ENCODE measurements at regions not wholly inside any gene's neighbourhood (a gene's known extent, or its start where the extent isn't known, plus 50 kb on each side); places are given as distances from the start of the nearest gene placed in this dataset.

- TF ChIP-seq ZNF311 (tag by site-specific recombination; IDR thresholded peaks at IDR 0.05; ENCODE audit: borderline replicate concordance) (no peak), ZIC2 (tag by site-specific recombination; IDR thresholded peaks at IDR 0.05) (no peak), ZSCAN18 (tag by site-specific recombination; IDR thresholded peaks at IDR 0.05) (no peak), ZNF391 (tag by site-specific recombination; IDR thresholded peaks at IDR 0.05; ENCODE audit: borderline replicate concordance, low read depth) (no peak), ZXDB (tag by site-specific recombination; IDR thresholded peaks at IDR 0.05) (no peak), ZBTB21 (tag by site-specific recombination; IDR thresholded peaks at IDR 0.05) (no peak), GLI2 (tag by site-specific recombination; IDR thresholded peaks at IDR 0.05; ENCODE audit: borderline replicate concordance, low read depth) (no peak), ZNF133 (tag by site-specific recombination; IDR thresholded peaks at IDR 0.05) (no peak), ZNF202 (tag by site-specific recombination; IDR thresholded peaks at IDR 0.05; ENCODE audit: borderline replicate concordance) (no peak), PBX3 (CRISPR knock-in tag; IDR thresholded peaks at IDR 0.05) (no peak), ZBTB26 (tag by site-specific recombination; optimal IDR thresholded peaks at IDR 0.05) (no peak), ZNF335 (tag by site-specific recombination; conservative IDR thresholded peaks at IDR 0.05) (no peak), KLF17 (tag by site-specific recombination; IDR thresholded peaks at IDR 0.05) (no peak)
- POLR2A ChIA-PET = no interaction called here
- Histone ChIP-seq H3K9me3 (ENCODE audit: control insufficient read depth, insufficient read depth, low read depth, low read length) (no peaks in the 10 kb centered on the region), H3K4me3 (ENCODE audit: low read depth, low read length) (no peak overlapping the region), H3K4me1 (ENCODE audit: control insufficient read depth, insufficient read depth, low read length) (no peaks in the 10 kb centered on the region), H3K27ac (ENCODE audit: extremely low read depth, low read depth, low read length) (no peak overlapping the region), H3K36me3 (ENCODE audit: control insufficient read depth in 2 of 2, insufficient read depth in 1 of 2, low read length in 2 of 2) (no peaks in the 10 kb centered on the region)
- CTCF ChIA-PET = no interaction called here
Observed at GRCh38 chr9:26165426-26165825, 487.2 kb upstream of the TUSC1 start.

GRCh38 chr9:26163931-26164330, 485.7 kb upstream of the TUSC1 start:
- POLR2A ChIA-PET = no interaction called here
- CTCF ChIA-PET = no interaction called here
- Histone ChIP-seq H3K4me3 (ENCODE audit: low read depth, low read length) (no peak overlapping the region), H3K9me3 (ENCODE audit: control insufficient read depth, insufficient read depth, low read depth, low read length) (no peaks in the 10 kb centered on the region), H3K4me1 (ENCODE audit: control insufficient read depth, insufficient read depth, low read length) (no peaks in the 10 kb centered on the region), H3K27ac (ENCODE audit: extremely low read depth, low read depth, low read length) (no peak overlapping the region), H3K36me3 (ENCODE audit: control insufficient read depth in 2 of 2, insufficient read depth in 1 of 2, low read length in 2 of 2) (no peaks in the 10 kb centered on the region)
- TF ChIP-seq ZNF157 (tag by site-specific recombination; IDR thresholded peaks at IDR 0.05) (no peak), ZNF488 (tag by site-specific recombination; IDR thresholded peaks at IDR 0.05) (no peak), ZNF280C (tag by site-specific recombination; IDR thresholded peaks at IDR 0.05) (no peak), ZNF366 (tag by site-specific recombination; conservative IDR thresholded peaks at IDR 0.05) (no peak)

Data from HEK293 (cell line).